PC-9 (cell line): ENCODE measurements at regions not wholly inside any gene's neighbourhood (a gene's known extent, or its start where the extent isn't known, plus 50 kb on each side); places are given as distances from the start of the nearest gene placed in this dataset.

ENCODE experiments used
- BruUV-seq: library from RNA; stranded (reverse); fragments of 400-500 nt; replicated peaks from 2 replicates; lab custom pipeline; 2021; lab: Mats Ljungman, UMichigan
- CTCF ChIA-PET: fragments of 300-600 bp; sonication (Branson Sonifier 250); formaldehyde crosslinking; loops from one replicate; lab custom pipeline; 2022; ENCODE audit warnings: antibody characterized with exemption; lab: Charles Lee
- POLR2A ChIA-PET: fragments of 300-600 bp; sonication (Branson Sonifier 250); formaldehyde crosslinking; loops from one replicate; lab custom pipeline; 2022; ENCODE audit warnings: antibody characterized with exemption; ENCODE audit not compliant: unreplicated experiment; lab: Charles Lee
- DNase-seq, 2 experiments: peaks; one replicate each; pipeline versions ENCODE4 v3.0.0 to v3.0.0-alpha.2; 2015 to 2022; ENCODE audit warnings: mixed read lengths in 1 of 2
- H2AFZ ChIP-seq: fragments of 200-600 bp; sonication (generic); 2 replicates; pipeline ENCODE4 v1.8.1; 2017; ENCODE audit warnings: antibody characterized with exemption
- H3F3A ChIP-seq: fragments of 200-600 bp; sonication (generic); 2 replicates; pipeline ENCODE4 v1.8.1; 2017; ENCODE audit warnings: antibody characterized with exemption, mild to moderate bottlenecking, low read depth; ENCODE audit not compliant: insufficient read depth
- H3K27ac ChIP-seq: fragments of 200-600 bp; sonication (generic); 2 replicates; pipeline ENCODE4 v1.6.1; 2016; ENCODE audit warnings: mixed run types
- H3K27me3 ChIP-seq: fragments of 200-600 bp; sonication (generic); 2 replicates; pipeline ENCODE4 v1.6.1; 2016; ENCODE audit warnings: low read depth, mixed run types; ENCODE audit not compliant: insufficient read depth
- H3K36me3 ChIP-seq: fragments of 200-600 bp; sonication (generic); 2 replicates; pipeline ENCODE4 v1.6.1; 2016; ENCODE audit warnings: low read depth, mixed run types
- H3K4me1 ChIP-seq: fragments of 200-600 bp; sonication (generic); replicated peaks from 2 replicates; pipeline ENCODE4 v1.6.1; 2016; ENCODE audit warnings: mixed run types; ENCODE audit not compliant: insufficient read depth
- H3K4me2 ChIP-seq: fragments of 200-600 bp; sonication (generic); 2 replicates; pipeline ENCODE4 v1.6.1; 2017; ENCODE audit warnings: mixed run types
- H3K4me3 ChIP-seq: fragments of 200-600 bp; sonication (generic); 2 replicates; pipeline ENCODE4 v1.6.1; 2016; ENCODE audit warnings: mixed run types
- H3K79me2 ChIP-seq: fragments of 200-600 bp; sonication (generic); 2 replicates; pipeline ENCODE4 v1.6.1; 2017; ENCODE audit warnings: low read depth, mixed run types
- H3K9me2 ChIP-seq: fragments of 200-600 bp; sonication (generic); 2 replicates; pipeline ENCODE4 v1.8.1; 2017; ENCODE audit warnings: mild to moderate bottlenecking; ENCODE audit not compliant: insufficient read depth
- H3K9me3 ChIP-seq: fragments of 200-600 bp; sonication (generic); 2 replicates; pipeline ENCODE4 v1.8.1; 2016; ENCODE audit warnings: low read depth; ENCODE audit not compliant: insufficient read depth
- H4K20me1 ChIP-seq: fragments of 200-600 bp; sonication (generic); 2 replicates; pipeline ENCODE4 v1.8.1; 2017; ENCODE audit not compliant: insufficient read depth
- EZH2 ChIP-seq: fragments of 200-600 bp; sonication (generic); IDR thresholded peaks from 2 replicates; pipeline ENCODE4 v1.8.0; 2017; ENCODE audit warnings: antibody characterized with exemption, low read depth
- intact Hi-C: fragments of 100-400 bp; cut with micrococcal nuclease; formaldehyde crosslinking; loops from one replicate; pipeline ENCODE4 v1.10.0; 2022; ENCODE audit not compliant: unreplicated experiment
- TF ChIP-seq, protein P1 (sequence below): fragments of 200-600 bp; sonication (generic); conservative IDR thresholded peaks from 2 replicates; pipeline ENCODE4 v1.6.1; 2017; ENCODE audit warnings: mixed run types, antibody characterized with exemption, mild to moderate bottlenecking, moderate library complexity

DNA sequence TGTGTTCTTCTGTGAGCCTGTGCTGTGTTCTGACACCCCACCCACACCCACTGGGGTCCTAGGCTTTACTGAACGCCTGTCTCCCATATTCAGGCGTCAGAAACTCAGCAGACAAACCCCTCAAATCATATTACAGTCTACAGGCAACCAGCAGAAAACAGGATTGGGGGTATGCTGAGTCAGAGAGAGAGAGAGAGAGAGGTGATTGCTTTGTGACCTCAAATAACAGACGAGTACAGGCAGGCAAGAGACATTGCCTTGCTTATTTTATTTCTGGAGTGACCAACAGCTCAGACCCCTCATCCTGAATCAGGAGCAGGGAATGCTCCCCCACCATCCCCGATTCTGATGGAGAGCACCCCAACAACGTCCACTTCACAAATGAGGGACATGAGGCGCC is 473.9 kb downstream of the PMP22 start:
- H3K4me2 ChIP-seq, result no peak overlapping the region
- no peak overlapping the region for H3K27ac ChIP-seq
- no TSS peak for BruUV-seq
- ChIA-PET POLR2A (no interaction called here), CTCF (no interaction called here)
- H3K27me3 ChIP-seq, result no peaks in the 10 kb centered on the region
- no peaks in the 10 kb centered on the region for H3K79me2 ChIP-seq
- TF ChIP-seq EZH2, result no peak
- TF ChIP-seq, protein P1, sequence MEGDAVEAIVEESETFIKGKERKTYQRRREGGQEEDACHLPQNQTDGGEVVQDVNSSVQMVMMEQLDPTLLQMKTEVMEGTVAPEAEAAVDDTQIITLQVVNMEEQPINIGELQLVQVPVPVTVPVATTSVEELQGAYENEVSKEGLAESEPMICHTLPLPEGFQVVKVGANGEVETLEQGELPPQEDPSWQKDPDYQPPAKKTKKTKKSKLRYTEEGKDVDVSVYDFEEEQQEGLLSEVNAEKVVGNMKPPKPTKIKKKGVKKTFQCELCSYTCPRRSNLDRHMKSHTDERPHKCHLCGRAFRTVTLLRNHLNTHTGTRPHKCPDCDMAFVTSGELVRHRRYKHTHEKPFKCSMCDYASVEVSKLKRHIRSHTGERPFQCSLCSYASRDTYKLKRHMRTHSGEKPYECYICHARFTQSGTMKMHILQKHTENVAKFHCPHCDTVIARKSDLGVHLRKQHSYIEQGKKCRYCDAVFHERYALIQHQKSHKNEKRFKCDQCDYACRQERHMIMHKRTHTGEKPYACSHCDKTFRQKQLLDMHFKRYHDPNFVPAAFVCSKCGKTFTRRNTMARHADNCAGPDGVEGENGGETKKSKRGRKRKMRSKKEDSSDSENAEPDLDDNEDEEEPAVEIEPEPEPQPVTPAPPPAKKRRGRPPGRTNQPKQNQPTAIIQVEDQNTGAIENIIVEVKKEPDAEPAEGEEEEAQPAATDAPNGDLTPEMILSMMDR, result no peak
- H3K4me3 ChIP-seq, result no peak overlapping the region
- no peaks in the 10 kb centered on the region for H3F3A ChIP-seq
- intact Hi-C loops, result no loop called here
- H3K9me3 ChIP-seq, result no peaks in the 10 kb centered on the region
- H3K36me3 ChIP-seq, result no peaks in the 10 kb centered on the region
- H2AFZ ChIP-seq, result no peak overlapping the region
- DNase-seq, result no peak
- H4K20me1 ChIP-seq, result no peaks in the 10 kb centered on the region
- no peaks in the 10 kb centered on the region for H3K9me2 ChIP-seq
- H3K4me1 ChIP-seq, result no peaks in the 10 kb centered on the region

DNA sequence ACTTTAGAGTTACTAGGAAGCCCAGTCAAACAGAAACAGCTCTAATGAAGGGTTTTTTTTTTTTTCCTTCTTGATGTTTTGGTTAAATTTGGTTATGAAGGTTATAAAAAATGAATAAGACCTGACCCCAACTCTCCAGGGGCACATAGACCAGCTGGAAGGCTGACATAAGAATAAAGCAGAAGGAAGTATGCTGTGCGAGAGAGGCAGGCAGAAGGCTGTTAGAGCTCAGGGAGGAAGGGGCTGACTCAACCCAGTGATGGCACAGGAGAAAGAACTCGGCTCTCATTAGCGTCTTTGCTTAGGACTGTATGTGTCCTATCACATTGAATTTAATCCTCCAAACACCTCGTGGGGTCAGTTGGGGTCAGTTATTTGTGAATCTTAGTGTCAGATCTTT is 474.6 kb downstream of the PMP22 start:
- no peak for DNase-seq
- BruUV-seq, result no TSS peak
- Histone ChIP-seq H3K27me3 (no peaks in the 10 kb centered on the region), H2AFZ (no peak overlapping the region), H3K9me3 (no peaks in the 10 kb centered on the region), H3K36me3 (no peaks in the 10 kb centered on the region), H3K4me1 (no peaks in the 10 kb centered on the region), H3K4me2 (no peak overlapping the region), H3K4me3 (no peak overlapping the region), H4K20me1 (no peaks in the 10 kb centered on the region), H3F3A (no peaks in the 10 kb centered on the region), H3K9me2 (no peaks in the 10 kb centered on the region), H3K27ac (no peak overlapping the region), H3K79me2 (no peaks in the 10 kb centered on the region)
- ChIA-PET POLR2A (no interaction called here), CTCF (no interaction called here)
- intact Hi-C loops, result no loop called here
- TF ChIP-seq EZH2, result no peak
- TF ChIP-seq, protein P1, result no peak

DNA sequence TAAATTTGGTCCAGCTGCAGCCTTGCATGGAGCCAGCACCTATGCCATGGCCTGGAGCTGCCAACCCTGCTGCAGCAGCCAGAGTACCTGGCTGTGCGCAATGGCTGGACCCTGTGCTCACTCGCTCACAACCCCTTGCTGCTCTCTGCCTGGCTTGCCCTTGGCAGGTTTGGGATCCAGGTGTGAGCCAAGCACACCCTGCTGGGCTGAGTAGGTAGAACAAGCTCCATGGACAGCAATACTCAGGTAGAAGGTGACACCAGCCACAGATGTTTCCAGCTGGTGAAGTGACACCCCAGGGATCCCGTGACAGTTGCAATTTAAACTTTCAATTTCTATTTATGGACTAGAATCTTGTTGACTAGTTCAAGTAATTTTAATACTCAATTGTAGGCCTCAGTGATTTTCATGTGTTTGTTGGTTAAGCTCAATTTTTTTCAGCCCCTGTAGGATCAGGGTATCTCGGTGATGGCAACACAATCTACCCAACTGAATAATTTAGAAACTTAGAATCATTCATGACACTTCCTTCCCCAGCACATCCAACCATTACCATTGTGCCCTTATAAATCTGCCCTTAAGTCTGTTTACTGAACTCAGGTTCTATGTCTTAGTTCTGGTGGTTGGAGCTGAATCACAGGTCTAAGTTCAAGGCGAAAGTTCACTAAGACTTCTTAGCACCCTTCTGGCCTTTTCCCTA is 480.0 kb downstream of the PMP22 start:
- CTCF ChIA-PET, result no interaction called here
- no peaks in the 10 kb centered on the region for H4K20me1 ChIP-seq
- no peak overlapping the region for H3K4me3 ChIP-seq
- no peak overlapping the region for H2AFZ ChIP-seq
- TF ChIP-seq EZH2, result no peak
- TF ChIP-seq, protein P1, result no peak
- POLR2A ChIA-PET, result no interaction called here
- H3F3A ChIP-seq, result no peaks in the 10 kb centered on the region
- no peak for DNase-seq
- no peaks in the 10 kb centered on the region for H3K79me2 ChIP-seq
- intact Hi-C loops, result no loop called here
- no TSS peak for BruUV-seq
- H3K4me1 ChIP-seq, result no peaks in the 10 kb centered on the region
- H3K9me2 ChIP-seq, result no peaks in the 10 kb centered on the region
- H3K36me3 ChIP-seq, result no peaks in the 10 kb centered on the region
- H3K27ac ChIP-seq, result no peak overlapping the region
- H3K9me3 ChIP-seq, result no peaks in the 10 kb centered on the region
- no peaks in the 10 kb centered on the region for H3K27me3 ChIP-seq
- H3K4me2 ChIP-seq, result no peak overlapping the region
